ENCODE measurements at regions not wholly inside any gene's neighbourhood (a gene's known extent, or its start where the extent isn't known, plus 50 kb on each side); places are given as distances from the start of the nearest gene placed in this dataset.

- Mint-ChIP-seq H3K4me1 (no peaks in the 10 kb centered on the region), H3K9me3 (no peaks in the 10 kb centered on the region), H3K36me3 (no peaks in the 10 kb centered on the region), H3K27ac (no peak overlapping the region), H3K4me3 (no peak overlapping the region), H3K27me3 (ENCODE audit: low read depth) (no peaks in the 10 kb centered on the region)
- no peak for DNase-seq (ENCODE audit: low spot score in 2 of 2, unreplicated experiment in 2 of 2)
- no peak for TF ChIP-seq CTCF (IDR thresholded peaks at IDR 0.05; ENCODE audit: unreplicated experiment)
Measured at GRCh38 chr7:20005081-20005480, 212.1 kb downstream of the MACC1 start.

DNA sequence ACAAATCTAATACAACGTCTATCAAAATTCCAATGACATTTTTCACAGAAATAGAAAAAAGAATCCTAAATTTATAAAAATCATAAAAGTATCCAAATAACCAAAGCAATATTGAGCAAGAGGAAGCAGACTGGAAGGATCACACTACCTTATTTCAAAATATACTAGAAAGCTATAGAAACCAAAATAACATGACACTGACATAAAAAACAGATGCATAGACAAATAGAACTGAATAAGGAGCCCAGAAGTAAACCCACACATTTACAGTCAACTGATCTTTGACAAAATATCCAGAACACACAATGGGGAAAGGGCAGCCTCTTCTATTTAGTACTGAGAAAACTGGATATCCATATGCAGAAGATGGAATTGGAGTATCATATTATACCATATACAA lies 217.5 kb downstream of the MACC1 start:
- H3K9me3 Mint-ChIP-seq, result no peaks in the 10 kb centered on the region
- no peak for DNase-seq (ENCODE audit: low spot score in 2 of 2, unreplicated experiment in 2 of 2)
- no peak overlapping the region for H3K4me3 Mint-ChIP-seq
- no peaks in the 10 kb centered on the region for H3K27me3 Mint-ChIP-seq (ENCODE audit: low read depth)
- no peaks in the 10 kb centered on the region for H3K36me3 Mint-ChIP-seq
- TF ChIP-seq CTCF (IDR thresholded peaks at IDR 0.05; ENCODE audit: unreplicated experiment), result no peak
- no peaks in the 10 kb centered on the region for H3K4me1 Mint-ChIP-seq
- H3K27ac Mint-ChIP-seq, result no peak overlapping the region

GRCh38 chr7:19991936-19992335 lies 218.5 kb upstream of the TMEM196 start:
- Mint-ChIP-seq H3K4me1 (peaks cover 1% of the 10 kb centered on the region), H3K9me3 (peaks cover 27% of the 10 kb centered on the region), H3K27ac (no peak overlapping the region), H3K4me3 (no peak overlapping the region), H3K36me3 (no peaks in the 10 kb centered on the region), H3K27me3 (ENCODE audit: low read depth) (no peaks in the 10 kb centered on the region)
- no peak for DNase-seq (ENCODE audit: low spot score in 2 of 2, unreplicated experiment in 2 of 2)
- TF ChIP-seq CTCF (IDR thresholded peaks at IDR 0.05; ENCODE audit: unreplicated experiment), result no peak

- Mint-ChIP-seq H3K4me1 (peaks cover 1% of the 10 kb centered on the region), H3K27me3 (ENCODE audit: low read depth) (no peaks in the 10 kb centered on the region), H3K9me3 (peaks cover 30% of the 10 kb centered on the region), H3K36me3 (no peaks in the 10 kb centered on the region), H3K4me3 (no peak overlapping the region), H3K27ac (no peak overlapping the region)
- TF ChIP-seq CTCF (IDR thresholded peaks at IDR 0.05; ENCODE audit: unreplicated experiment), result no peak
- no peak for DNase-seq (ENCODE audit: low spot score in 2 of 2, unreplicated experiment in 2 of 2)
Measured at GRCh38 chr7:19989906-19990305, 216.5 kb upstream of the TMEM196 start.

DNA sequence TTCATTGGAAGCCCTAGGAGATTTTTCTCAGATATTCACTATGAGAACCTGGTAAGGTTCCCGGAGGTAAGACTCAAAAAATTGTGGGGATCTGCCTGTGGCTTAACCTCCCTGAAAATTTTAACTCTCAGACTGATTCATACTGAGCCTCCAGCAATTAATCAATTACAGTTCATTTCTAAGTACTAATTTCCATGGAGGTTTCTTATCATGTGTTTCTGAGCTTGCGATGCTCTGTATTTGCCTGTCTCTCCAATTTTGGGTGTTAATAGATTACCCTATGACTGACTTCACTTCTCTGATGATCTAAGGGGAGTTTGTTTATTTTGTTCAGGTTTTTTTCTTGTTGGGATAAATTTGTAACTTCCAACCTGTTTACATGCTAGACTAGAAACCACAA lies 215.4 kb upstream of the TMEM196 start:
- no peak overlapping the region for H3K27ac Mint-ChIP-seq
- no peaks in the 10 kb centered on the region for H3K36me3 Mint-ChIP-seq
- H3K9me3 Mint-ChIP-seq, result peaks cover 27% of the 10 kb centered on the region
- peaks cover 1% of the 10 kb centered on the region for H3K4me1 Mint-ChIP-seq
- H3K4me3 Mint-ChIP-seq, result no peak overlapping the region
- TF ChIP-seq CTCF (IDR thresholded peaks at IDR 0.05; ENCODE audit: unreplicated experiment), result no peak
- DNase-seq (ENCODE audit: low spot score in 2 of 2, unreplicated experiment in 2 of 2), result no peak
- no peaks in the 10 kb centered on the region for H3K27me3 Mint-ChIP-seq (ENCODE audit: low read depth)

- DNase-seq (ENCODE audit: low spot score in 2 of 2, unreplicated experiment in 2 of 2), result no peak
- Mint-ChIP-seq H3K27me3 (ENCODE audit: low read depth) (no peaks in the 10 kb centered on the region), H3K4me3 (no peak overlapping the region), H3K36me3 (peaks cover 1% of the 10 kb centered on the region), H3K4me1 (no peaks in the 10 kb centered on the region), H3K27ac (no peak overlapping the region), H3K9me3 (peaks cover 16% of the 10 kb centered on the region)
- TF ChIP-seq CTCF (IDR thresholded peaks at IDR 0.05; ENCODE audit: unreplicated experiment), result no peak
Measured at GRCh38 chr7:19984231-19984632, 210.8 kb upstream of the TMEM196 start.

All from mesothelial cell of epicardium (in vitro differentiated cells).